SH-SY5Y (cell line): ENCODE measurements at regions not wholly inside any gene's neighbourhood (a gene's known extent, or its start where the extent isn't known, plus 50 kb on each side); places are given as distances from the start of the nearest gene placed in this dataset.

ENCODE experiments used
- GATA2 ChIP-seq: IDR thresholded peaks from 2 replicates; pipeline ENCODE4 v1.6.1; 2011; ENCODE audit warnings: mild to moderate bottlenecking, low read depth, low read length
- GATA3 ChIP-seq: IDR thresholded peaks from 2 replicates; pipeline ENCODE4 v1.6.1; 2011; ENCODE audit warnings: low read depth, mild to moderate bottlenecking, low read length, moderate library complexity

DNA sequence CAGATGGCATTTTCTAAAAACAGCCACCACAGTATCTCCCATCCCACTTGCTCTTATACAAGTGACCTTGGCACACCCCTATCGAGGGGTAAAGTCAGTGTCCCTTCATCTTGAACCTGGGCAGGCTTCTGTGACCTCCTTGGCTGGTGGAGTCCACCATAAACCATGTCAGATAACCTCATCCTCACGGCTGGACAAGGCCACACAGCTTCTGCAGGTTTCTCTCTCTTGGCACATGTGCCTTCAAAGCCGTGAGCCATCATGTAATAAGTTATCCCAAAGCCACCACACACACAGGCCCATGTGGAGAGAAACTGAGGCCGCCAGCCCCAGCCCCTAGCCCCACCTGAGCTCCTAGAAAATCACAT is 105.4 kb downstream of the SNX5 start:
- TF ChIP-seq GATA2, result no peak
- TF ChIP-seq GATA3, result no peak
